Right ventricle myocardium inferior (tissue), 1 donor: ENCODE measurements at regions not wholly inside any gene's neighbourhood (a gene's known extent, or its start where the extent isn't known, plus 50 kb on each side); places are given as distances from the start of the nearest gene placed in this dataset.

Experiments used
- ATAC-seq: fragments of 200-7000 bp; cut with Tn5 transposase; one replicate; pipeline ENCODE4 v1.9.1; 2020; ENCODE audit warnings: mild to moderate bottlenecking, moderate library complexity
- DNase-seq: peaks from one replicate; pipeline ENCODE4 v3.0.0; 2021; ENCODE audit errors: missing footprints
- intact Hi-C: fragments of 100-400 bp; cut with DNase I; formaldehyde crosslinking; loops from one replicate; pipeline ENCODE4 v1.11.0; 2022
- donor health status: DM: no; HTN: yes; CAD: no; lungs with severe emphysema.

DNA sequence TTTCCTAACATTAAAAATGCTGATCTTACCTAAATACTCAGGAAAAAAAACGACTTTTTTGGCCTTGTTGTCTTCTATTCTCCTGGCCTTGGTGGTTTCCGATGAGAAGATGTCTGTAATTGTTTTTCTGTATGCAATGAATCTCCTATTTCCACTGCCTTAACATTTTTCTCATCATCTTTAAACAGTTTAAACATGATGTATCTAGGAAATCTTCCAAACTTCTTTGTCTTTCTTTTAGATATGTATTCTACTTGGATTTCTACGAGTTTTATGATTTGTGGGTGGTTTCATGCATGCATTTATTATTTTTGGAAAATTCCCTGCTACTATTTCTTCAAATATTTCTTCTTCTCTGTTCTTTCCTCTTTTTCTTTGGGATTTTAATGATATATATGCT, 288.6 kb upstream of the GYPC start:
- DNase-seq: no peak
- intact Hi-C loops: no loop called here
- no peak for ATAC-seq

DNA sequence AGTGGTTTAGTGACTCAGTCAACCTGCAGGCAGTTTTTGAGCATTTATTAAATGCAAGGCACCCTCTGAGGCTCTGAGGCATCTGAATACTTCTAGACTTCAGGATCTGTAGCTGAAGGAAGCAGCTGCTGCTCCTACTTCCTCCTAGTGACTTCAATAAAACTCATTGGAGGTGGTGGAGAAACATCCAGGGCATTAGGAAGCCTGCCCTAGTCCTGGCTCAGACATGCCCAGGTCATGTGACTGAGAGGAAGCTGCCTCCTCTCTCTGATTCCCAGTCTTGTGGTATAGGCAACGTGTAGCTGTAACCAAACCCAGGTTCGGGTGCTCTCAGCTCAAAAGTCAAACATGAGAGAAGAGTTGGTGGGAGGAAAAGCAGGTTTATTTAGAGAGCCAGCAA, 287.2 kb upstream of the GYPC start:
- intact Hi-C loops: no loop called here
- peak; percentile 36 for ATAC-seq
- no peak for DNase-seq

DNA sequence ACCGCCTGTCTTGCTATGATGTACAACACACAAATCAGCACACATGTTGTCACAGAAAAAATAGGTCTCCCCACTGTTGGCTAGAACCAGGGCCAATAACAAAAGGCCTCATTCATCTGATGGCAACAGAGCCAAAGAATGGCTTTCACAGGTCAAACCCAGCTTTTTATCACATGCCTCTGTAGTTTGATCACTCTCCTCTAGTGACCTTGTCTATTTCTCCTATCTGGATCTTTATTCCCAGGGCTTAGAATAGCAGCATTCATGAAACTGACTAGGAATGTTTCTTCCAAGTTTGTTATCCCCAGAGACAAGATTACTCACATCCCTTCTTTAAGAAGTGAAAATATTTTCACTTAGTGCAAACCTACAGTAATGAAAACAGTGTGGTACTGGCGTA, 285.8 kb upstream of the GYPC start:
- intact Hi-C loops: no loop called here
- DNase-seq: no peak
- ATAC-seq: peak; percentile 30

DNA sequence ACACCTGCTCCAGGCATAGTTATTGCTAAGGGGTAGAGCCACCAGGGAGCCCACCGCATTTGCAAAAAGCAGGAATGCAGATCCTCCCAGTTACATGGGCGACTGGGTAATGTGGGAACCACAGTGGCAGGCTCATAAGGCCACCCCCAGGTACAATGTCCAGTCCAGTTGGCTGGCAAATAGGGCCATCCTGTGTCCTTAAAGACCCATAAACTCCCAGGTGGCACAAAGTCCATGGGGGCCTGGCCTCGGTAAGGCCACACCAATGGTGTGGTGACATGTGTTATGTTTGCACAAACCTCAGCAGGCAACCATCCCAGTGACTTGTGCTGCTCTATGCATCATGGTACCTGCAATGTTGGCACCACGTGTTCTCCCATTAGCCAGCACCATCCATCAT, 283.6 kb upstream of the GYPC start:
- intact Hi-C loops: no loop called here
- ATAC-seq (no peak), DNase-seq (no peak)

DNA sequence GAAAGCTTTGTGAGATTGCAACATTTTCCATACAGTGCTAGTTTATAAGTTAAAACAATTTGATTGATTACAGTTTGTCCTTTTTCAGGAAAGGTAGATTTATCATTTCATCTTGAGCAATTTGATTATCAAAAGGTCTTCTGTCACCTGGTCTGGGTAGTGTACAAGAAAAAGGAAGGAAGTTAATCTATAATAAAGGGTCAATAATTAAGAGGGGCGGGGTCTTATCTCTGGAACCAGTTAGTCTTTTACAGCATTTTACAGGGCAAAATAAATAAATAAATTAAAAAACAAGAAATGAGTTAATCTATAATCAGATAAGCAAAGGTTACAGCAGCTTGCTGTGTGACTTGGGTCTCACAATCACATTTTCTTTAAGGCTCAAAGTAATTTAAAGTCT, 277.8 kb upstream of the GYPC start:
- DNase-seq (no peak), ATAC-seq (no peak)
- intact Hi-C loops: no loop called here

DNA sequence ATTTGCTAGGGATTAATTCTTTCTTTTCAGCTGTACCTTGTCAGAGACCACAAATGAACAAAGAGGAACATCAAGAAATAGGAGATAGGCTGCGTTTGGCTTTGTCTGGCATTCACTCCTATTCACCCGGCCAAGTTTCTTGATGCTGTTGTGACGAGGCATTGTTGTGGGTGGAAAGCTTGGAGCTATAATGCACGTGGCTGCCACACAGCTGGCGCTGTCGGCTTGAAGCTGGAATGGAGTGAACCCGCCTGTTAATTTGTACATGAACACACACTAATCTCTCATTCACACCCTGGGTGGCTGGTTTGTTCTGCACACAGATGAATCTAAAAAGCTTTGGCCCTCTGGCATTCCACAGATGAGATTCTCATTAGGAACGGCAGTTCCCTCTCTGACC, 274.9 kb upstream of the GYPC start:
- intact Hi-C loops: no loop called here
- ATAC-seq (no peak), DNase-seq (no peak)

DNA sequence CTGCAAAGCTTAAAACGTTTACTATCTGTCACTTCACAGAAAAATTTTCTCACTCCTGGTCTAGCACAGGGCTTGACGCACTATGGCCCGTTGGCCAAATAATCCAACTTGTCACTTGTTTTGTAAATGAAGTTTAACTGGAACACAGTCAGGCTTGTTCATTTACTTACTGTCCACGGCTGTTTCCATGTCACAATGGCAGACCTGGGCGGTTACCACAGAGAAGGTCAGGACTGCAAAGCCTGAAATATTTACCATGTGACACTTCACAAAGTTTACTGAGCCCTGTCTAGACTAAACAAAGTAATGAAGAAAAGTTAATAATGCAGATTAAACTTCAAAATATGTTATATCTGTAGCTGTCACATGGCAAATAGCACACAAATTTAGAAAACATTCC, 273.0 kb upstream of the GYPC start:
- no peak for ATAC-seq

DNA sequence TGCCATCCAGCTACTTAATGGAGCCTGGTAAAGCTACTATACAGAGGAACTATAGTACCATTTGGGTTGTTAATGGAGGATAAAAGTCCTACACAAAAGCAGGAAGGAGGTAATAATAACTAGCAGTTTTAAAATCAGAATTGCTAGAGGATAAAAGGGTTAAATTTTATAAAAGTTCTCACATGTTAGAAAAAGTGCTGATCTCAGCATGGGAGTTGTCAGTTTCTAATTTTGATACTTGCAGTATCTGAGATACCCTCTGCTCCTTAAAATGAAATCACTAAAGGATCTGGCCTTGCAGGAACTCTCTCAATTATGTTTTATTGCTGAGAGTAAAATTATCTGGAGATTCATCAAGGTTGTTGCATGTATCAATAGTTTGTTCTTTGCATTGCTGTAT, 272.2 kb upstream of the GYPC start:
- DNase-seq: no peak
- ATAC-seq: no peak
- intact Hi-C loops: no loop called here

More for the DNA sequence above, 273.0 kb upstream of the GYPC start:
- intact Hi-C loops: no loop called here
- no peak for DNase-seq

DNA sequence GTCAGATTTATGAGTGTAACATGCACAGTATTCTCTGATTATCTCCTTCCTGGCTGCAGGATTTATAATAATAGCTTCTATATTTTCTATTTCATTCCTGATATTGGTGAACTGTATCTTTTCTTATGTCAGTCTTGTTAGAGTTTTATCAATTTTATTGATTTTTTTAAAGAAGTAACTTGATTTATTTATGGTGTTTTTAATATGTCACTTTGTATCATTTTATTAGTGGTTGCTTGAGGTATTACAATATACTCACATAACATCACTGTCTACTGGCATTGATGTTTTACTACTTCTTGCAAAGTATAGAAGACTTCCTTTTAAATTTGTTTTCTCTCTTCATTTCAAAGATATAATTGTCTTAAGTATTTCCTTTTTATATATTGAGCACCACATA, 270.5 kb upstream of the GYPC start:
- intact Hi-C loops: no loop called here
- DNase-seq (no peak), ATAC-seq (no peak)

DNA sequence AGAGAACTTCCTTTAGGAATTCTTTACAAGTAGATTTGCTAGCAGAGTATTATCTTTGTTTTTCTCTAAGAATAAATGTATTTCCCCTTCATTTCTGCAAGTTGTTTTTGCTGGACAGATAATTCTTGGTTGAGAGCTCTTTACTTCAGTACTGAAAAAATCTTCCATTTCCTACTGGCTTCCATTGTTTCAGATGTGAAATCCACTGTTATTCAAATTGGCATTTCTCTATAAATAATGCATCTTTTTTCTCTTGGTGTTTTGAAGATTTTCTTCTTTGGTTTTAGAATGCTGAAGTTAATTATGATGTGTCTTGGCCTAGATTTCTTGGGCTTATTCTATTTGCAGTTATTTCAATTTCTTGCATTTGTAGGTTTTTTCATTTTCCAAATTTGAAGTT, 270.0 kb upstream of the GYPC start:
- intact Hi-C loops: no loop called here
- DNase-seq (no peak), ATAC-seq (no peak)

DNA sequence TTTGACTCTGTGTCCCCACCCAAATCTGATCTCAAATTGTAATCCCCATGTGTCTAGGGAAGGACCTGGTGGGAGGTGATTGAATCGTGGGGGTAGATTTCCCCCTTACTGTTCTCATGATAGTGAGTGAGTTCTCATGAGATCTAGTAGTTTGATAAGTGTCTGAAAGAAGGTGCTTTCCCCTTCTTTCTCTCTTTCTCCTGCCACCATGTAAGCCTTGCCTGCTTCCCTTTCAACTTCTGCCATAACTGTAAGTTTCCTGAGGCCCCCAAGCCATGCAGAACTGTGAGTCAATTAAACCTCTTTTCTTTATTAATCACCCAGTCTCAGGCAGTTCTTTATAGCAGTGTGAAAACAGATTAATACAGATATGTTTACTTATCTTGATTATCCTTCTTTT, 266.5 kb upstream of the GYPC start:
- ATAC-seq (no peak), DNase-seq (no peak)
- intact Hi-C loops: no loop called here

DNA sequence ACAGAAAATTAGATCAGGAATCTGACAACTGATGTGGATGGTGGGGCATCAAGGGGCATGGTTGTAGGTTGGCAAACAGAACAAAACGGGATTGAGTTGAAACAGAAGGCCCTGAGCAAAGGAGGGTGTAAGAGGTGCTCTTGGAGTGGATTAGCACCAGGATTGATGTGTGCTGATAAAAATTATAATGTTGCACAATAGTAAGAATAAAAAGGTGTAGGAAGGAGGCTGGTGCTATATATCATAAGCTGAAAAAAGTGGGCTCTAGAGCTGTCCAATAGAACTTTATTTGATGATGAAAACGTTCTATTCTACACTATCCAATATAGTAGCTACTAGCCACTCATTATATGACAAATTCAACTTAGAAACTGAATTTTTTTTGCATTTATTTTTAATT, 263.1 kb upstream of the GYPC start:
- intact Hi-C loops: no loop called here
- DNase-seq (no peak), ATAC-seq (no peak)

DNA sequence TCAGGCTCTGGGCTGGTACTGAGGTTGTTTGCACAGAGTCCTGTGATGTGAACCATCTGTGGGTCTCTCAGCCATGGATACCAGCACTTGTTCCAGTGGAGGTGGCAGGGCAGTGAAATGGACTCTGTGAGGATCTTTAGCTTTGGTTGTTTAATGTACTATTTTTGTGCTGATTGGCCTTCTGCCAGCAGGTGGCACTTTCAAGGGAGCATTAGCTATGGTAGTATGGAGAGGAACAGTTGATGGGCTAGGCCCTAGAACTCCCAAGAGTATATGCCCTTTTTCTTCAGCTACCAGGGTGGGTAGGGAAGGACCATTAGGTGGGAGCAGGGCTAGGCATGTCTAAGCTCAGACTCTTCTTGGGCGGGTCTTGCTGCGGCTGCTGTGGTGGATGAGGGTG, 257.0 kb upstream of the GYPC start:
- DNase-seq: no peak
- ATAC-seq: no peak
- intact Hi-C loops: no loop called here

DNA sequence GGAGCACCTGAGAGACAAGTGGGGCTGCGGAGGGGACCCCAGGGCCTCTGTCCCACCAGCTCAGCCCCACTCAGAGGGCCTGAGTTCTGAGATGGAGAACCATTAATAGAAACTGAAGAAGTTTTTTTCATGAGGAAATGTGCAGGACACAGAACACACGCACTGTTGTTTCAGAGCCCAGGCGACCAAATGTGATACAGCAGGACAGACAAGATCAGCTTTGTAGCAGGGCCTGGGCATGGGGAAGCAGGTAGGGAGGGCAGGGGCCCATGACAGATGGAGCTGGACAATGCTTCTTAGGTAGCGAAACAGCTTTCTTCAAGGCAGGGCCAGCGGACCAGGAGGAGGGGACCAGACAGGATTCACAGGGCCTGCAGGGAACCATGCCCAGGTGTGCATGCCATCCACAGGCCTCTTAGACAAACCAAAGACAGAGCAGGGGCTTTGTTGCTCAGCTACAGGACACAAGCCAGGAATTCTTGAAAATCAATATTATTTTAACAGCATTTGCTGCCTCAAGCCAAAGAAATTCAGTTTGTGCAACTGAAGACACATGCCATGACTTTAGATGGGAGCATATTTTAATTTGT, 252.8 kb upstream of the GYPC start:
- DNase-seq (no peak), ATAC-seq (no peak)
- intact Hi-C loops: no loop called here

DNA sequence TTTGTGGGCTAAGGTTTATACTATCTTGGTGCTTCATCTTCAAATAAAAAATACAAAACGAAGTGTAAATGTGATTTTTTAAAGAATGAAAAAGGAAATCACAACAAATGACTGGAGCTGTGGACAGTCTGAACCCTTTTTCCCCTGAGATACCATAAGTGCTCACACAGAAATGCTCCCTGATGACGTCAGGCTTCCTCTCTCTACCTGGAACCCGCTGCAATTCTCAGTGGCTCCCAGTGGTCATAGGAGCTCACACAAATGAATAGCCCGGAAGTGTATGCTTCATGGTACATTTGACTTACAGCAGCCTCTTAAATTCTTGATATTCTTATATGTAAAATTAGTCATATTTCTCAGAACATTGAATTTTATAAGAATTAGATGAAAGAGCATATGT, 249.7 kb upstream of the GYPC start:
- DNase-seq (no peak), ATAC-seq (no peak)
- intact Hi-C loops: no loop called here

DNA sequence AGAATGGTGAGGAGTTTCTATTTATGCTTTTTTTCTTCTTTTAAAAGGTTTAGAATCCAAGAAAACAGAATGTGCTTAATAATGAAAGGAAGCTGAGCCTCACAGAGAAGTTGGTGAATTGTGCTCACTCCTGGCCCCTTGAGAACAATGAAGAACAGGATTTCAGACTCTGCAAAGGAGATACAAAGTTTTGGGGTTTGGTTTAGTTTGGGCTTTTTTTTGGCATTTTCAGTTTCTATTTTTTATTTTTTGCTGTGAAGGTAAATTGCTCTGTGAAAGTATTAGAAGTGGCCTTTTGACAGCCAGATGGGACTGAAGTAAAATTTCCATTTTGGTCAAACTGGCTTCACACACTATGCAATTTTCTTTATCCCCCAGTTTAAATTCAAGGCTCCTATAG, 247.3 kb upstream of the GYPC start:
- ATAC-seq (no peak), DNase-seq (no peak)
- intact Hi-C loops: no loop called here

DNA sequence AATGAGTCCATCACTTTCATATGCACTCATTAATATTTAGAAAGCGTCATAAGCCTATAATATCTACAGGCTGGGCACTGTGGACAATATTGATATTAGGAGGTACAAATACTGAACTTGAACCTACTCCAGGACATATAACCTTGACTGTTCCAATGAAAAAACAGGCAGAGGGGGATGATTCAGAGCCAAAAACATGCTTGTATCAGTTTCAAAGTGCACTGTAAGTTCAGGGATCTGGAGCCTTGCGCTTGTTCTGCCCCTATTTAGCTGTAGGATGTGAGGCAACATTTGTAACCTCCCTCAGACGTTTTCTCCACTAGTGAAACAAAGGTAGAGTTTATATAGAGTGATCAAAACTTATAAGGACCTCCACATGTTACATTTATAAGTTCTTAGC, 246.1 kb upstream of the GYPC start:
- DNase-seq (no peak), ATAC-seq (no peak)
- intact Hi-C loops: no loop called here

DNA sequence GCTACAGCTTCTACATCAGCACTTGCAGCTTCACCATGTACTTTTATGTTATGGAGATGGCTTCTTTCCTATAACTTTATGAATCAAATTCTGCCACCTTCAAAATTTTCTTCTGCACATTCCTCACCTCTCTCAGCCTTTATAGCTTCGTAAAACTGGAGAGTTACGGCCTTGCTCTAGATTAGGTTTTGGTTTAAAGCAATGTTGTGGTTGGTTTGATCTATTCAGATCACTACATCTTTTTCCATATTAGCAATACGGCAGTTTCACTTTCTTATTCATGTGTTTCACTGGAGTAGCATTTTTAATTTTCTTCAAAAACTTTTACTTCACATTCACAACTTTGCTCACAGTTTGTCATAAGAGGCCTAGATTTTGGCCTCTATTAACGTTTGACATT, 242.9 kb upstream of the GYPC start:
- intact Hi-C loops: no loop called here
- DNase-seq: no peak
- no peak for ATAC-seq

DNA sequence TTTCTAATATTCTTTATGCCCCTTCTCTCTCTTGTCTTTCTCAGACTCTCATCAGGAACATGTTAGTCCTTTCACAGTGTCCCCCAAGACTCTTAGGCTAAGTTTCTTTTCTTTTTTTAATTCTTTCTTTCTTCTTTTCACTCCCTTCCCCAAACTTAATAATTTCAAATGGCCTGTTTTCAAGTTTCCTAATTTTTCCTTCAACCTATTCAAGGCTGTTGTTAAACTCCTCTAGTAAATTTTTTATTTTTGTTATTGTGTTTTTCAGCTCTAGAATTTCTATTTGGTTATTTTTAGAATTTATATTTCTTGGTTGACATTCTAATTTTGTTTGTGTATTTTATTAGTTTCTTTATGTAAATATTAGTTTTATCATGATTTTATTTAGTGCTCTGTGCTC, 236.6 kb upstream of the GYPC start:
- DNase-seq: no peak
- intact Hi-C loops: no loop called here
- no peak for ATAC-seq

DNA sequence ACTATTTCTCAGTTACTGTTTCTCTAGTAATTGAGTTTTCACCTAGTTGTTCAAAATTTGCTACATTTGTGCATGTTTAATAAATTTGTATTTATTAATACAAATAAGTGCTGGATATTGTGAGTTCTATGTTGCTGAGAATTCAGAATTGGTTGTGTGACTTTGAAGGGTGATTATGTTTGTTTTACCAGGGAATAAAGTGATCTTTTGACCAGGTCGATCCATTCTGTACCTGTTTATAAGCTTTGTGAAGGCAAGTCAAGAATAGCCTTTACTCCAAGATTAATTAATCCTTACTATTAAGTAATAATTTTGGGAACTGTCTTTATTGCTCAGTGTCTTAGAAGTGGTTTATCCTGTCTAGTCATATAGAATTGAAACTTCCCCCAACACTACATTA, 230.0 kb upstream of the GYPC start:
- ATAC-seq (no peak), DNase-seq (no peak)
- intact Hi-C loops: no loop called here

DNA sequence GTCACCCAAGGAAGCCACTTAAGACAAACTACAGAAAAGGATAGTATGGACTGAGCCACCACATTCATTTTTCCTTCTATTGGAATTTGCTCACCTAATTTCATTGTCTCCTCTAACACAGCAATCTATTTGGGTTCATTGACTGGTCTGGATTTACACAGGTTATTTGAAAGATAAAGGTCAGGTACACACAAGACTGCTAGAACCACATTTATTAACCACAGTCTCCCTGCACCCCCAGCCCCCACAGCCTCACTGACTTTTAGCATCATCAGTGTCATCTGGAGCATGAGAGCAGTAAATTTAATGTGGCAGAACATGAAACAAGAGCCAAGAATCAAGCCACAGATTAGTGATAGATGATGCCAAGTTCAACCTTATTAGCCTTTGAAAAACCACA, 226.9 kb upstream of the GYPC start:
- DNase-seq: no peak
- intact Hi-C loops: no loop called here
- ATAC-seq: no peak

DNA sequence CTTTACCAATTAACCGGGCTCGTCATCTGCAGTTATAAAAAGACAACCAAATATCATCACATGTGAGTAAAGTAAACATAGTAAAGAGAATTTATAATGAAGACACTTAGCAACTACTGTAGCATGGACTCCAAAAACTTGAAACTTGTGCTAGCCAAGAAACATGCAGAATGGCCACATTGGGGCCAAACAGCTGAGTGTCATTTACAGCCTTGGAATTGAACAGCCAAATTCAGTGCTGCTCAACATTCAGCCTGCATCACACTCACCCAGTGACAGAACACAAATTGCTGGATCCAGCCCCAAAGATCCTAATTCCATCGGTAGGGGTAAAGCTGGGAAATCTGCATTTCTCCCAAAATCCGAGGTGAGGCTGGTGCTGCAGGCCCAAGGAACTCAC, 224.8 kb upstream of the GYPC start:
- ATAC-seq (no peak), DNase-seq (no peak)
- intact Hi-C loops: no loop called here
